Loucy (cell line): ENCODE measurements at regions not wholly inside any gene's neighbourhood (a gene's known extent, or its start where the extent isn't known, plus 50 kb on each side); places are given as distances from the start of the nearest gene placed in this dataset.

Experiments
- H2AFZ ChIP-seq: fragments of 200-600 bp; sonication (generic); 2 replicates; pipeline ENCODE4 v1.6.0; 2016; ENCODE audit warnings: antibody characterized with exemption, mild to moderate bottlenecking, low read length, moderate library complexity
- H3F3A ChIP-seq: fragments of 200-600 bp; 2 replicates; pipeline ENCODE4 v1.6.0; 2016; ENCODE audit warnings: antibody characterized with exemption, low read depth, mild to moderate bottlenecking
- H3K27me3 ChIP-seq: fragments of 200-600 bp; sonication (generic); 2 replicates; pipeline ENCODE4 v1.6.1; 2014; ENCODE audit warnings: low read length, mild to moderate bottlenecking; ENCODE audit not compliant: insufficient read depth, poor library complexity, severe bottlenecking
- H3K36me3 ChIP-seq: fragments of 200-600 bp; sonication (generic); 2 replicates; pipeline ENCODE4 v1.6.1; 2016; ENCODE audit warnings: low read length; ENCODE audit not compliant: insufficient read depth
- H3K4me1 ChIP-seq: fragments of 200-600 bp; sonication (generic); 2 replicates; pipeline ENCODE4 v1.5.1; 2014; ENCODE audit warnings: low read length, mild to moderate bottlenecking; ENCODE audit not compliant: insufficient read depth, poor library complexity, severe bottlenecking
- H3K4me2 ChIP-seq: fragments of 200-600 bp; sonication (generic); 2 replicates; pipeline ENCODE4 v1.6.0; 2014; ENCODE audit warnings: antibody characterized with exemption, low read length, low read depth, mild to moderate bottlenecking; ENCODE audit not compliant: poor library complexity, severe bottlenecking
- H3K4me3 ChIP-seq: fragments of 200-600 bp; sonication (generic); 2 replicates; pipeline ENCODE4 v1.5.1; 2014; ENCODE audit warnings: low read length, mild to moderate bottlenecking, mixed read lengths; ENCODE audit not compliant: poor library complexity, severe bottlenecking
- H3K79me2 ChIP-seq: fragments of 200-600 bp; sonication (generic); 2 replicates; pipeline ENCODE4 v1.6.1; 2014; ENCODE audit warnings: low read length; ENCODE audit not compliant: insufficient read depth
- H3K9ac ChIP-seq: fragments of 200-600 bp; sonication (generic); 2 replicates; pipeline ENCODE4 v1.6.0; 2014; ENCODE audit warnings: mild to moderate bottlenecking, low read depth, low read length, moderate library complexity; ENCODE audit not compliant: poor library complexity, severe bottlenecking
- H3K9me2 ChIP-seq: fragments of 200-600 bp; sonication (generic); replicated peaks from 2 replicates; pipeline ENCODE4 v1.6.1; 2016; ENCODE audit warnings: low read depth, low read length, mixed read lengths
- H3K9me3 ChIP-seq: fragments of 200-600 bp; sonication (generic); 2 replicates; pipeline ENCODE4 v1.6.1; 2014; ENCODE audit warnings: mild to moderate bottlenecking, antibody characterized with exemption, low read length, low read depth; ENCODE audit not compliant: insufficient read depth
- H4K20me1 ChIP-seq: fragments of 200-600 bp; sonication (generic); 2 replicates; pipeline ENCODE4 v1.6.0; 2014; ENCODE audit warnings: antibody characterized with exemption, low read length, mild to moderate bottlenecking; ENCODE audit not compliant: insufficient read depth, poor library complexity, severe bottlenecking
- CTCF ChIP-seq: fragments of 200-600 bp; sonication (generic); conservative IDR thresholded peaks from 2 replicates; pipeline ENCODE4 v1.5.1; 2014; ENCODE audit warnings: mild to moderate bottlenecking, antibody characterized with exemption, low read length
- EZH2phosphoT487 ChIP-seq: fragments of 200-600 bp; IDR thresholded peaks from 2 replicates; pipeline ENCODE4 v1.6.1; 2018; ENCODE audit warnings: antibody characterized with exemption, mild to moderate bottlenecking, moderate library complexity, borderline replicate concordance

DNA sequence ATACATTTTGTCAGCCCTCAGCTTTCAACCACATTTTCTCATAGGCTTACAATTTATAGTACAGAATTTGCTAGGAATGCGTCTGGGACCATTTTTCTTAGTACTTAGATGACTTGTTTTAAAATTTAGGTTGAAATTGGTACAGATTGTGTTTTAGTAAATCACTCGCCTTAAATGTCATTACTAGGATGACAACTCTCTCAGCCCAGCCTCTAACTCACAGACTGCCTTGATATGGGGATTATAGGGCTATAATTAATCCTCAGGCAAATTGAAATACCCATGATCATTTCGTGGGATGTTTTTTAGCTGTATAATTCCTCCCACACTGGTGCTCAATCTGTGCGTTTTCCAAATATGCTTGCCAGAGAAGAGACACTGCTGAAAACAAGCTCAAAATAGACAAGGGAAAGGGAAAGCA, 299.7 kb upstream of the AKR1E2 start:
- H3K4me3 ChIP-seq: no peak overlapping the region
- H3K36me3 ChIP-seq: no peaks in the 10 kb centered on the region
- no peaks in the 10 kb centered on the region for H3K9me3 ChIP-seq
- H3K4me1 ChIP-seq: no peaks in the 10 kb centered on the region
- H2AFZ ChIP-seq: no peak overlapping the region
- no peak overlapping the region for H3K9ac ChIP-seq
- no peaks in the 10 kb centered on the region for H3K9me2 ChIP-seq
- no peaks in the 10 kb centered on the region for H3K27me3 ChIP-seq
- no peaks in the 10 kb centered on the region for H3K79me2 ChIP-seq
- no peaks in the 10 kb centered on the region for H4K20me1 ChIP-seq
- H3F3A ChIP-seq: no peaks in the 10 kb centered on the region
- TF ChIP-seq CTCF (no peak), EZH2phosphoT487 (no peak)
- no peak overlapping the region for H3K4me2 ChIP-seq

DNA sequence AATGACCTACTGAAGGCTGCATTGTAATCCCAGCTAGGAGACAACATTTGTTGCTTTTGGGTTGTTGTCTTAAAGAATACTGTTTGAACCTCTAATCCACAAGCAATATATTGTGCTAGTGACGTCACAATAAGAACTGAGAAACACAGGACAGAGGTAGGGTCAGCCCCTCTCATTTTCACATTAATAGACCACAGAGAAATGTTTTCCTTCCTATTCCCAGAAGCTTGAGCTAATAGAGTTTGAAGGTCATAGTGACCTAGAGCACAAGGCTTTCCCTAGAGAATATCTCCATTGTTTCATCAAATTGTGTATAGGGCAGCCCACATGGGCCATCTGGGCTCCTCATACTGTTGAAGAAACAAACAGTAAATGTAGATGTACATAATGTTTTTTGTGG, 300.9 kb upstream of the AKR1E2 start:
- no peaks in the 10 kb centered on the region for H3F3A ChIP-seq
- H3K9me2 ChIP-seq: no peaks in the 10 kb centered on the region
- H3K4me1 ChIP-seq: no peaks in the 10 kb centered on the region
- no peak for TF ChIP-seq EZH2phosphoT487
- no peak overlapping the region for H2AFZ ChIP-seq
- H3K27me3 ChIP-seq: no peaks in the 10 kb centered on the region
- no peaks in the 10 kb centered on the region for H3K36me3 ChIP-seq
- no peaks in the 10 kb centered on the region for H3K9me3 ChIP-seq
- H3K4me3 ChIP-seq: no peak overlapping the region
- H3K4me2 ChIP-seq: no peak overlapping the region
- no peaks in the 10 kb centered on the region for H4K20me1 ChIP-seq
- H3K79me2 ChIP-seq: no peaks in the 10 kb centered on the region
- H3K9ac ChIP-seq: no peak overlapping the region

- Histone ChIP-seq H3K4me1 (no peaks in the 10 kb centered on the region), H2AFZ (no peak overlapping the region), H3K27me3 (no peaks in the 10 kb centered on the region), H3K9me3 (no peaks in the 10 kb centered on the region), H4K20me1 (no peaks in the 10 kb centered on the region), H3K9me2 (no peaks in the 10 kb centered on the region), H3K4me3 (no peak overlapping the region), H3K36me3 (no peaks in the 10 kb centered on the region), H3K9ac (no peak overlapping the region), H3K79me2 (no peaks in the 10 kb centered on the region), H3K4me2 (no peak overlapping the region), H3F3A (no peaks in the 10 kb centered on the region)
- TF ChIP-seq EZH2phosphoT487 (no peak), CTCF (no peak)
These were observed 303.6 kb upstream of the AKR1E2 start for GRCh38 chr10:4522296-4523000.
